WTC11 (cell line): ENCODE measurements at regions not wholly inside any gene's neighbourhood (a gene's known extent, or its start where the extent isn't known, plus 50 kb on each side); places are given as distances from the start of the nearest gene placed in this dataset.

Experiments
- ATAC-seq: fragments of 200-7000 bp; cut with Tn5 transposase; 2 replicates; pipeline ENCODE4 v1.10.0; 2021; ENCODE audit warnings: mild to moderate bottlenecking, moderate library complexity
- CTCF ChIA-PET: fragments of 300-600 bp; sonication (Branson Sonifier 250); formaldehyde crosslinking; loops from one replicate; lab custom pipeline; 2021; ENCODE audit warnings: antibody characterized with exemption; lab: Charles Lee
- POLR2A ChIA-PET: fragments of 350-600 bp; sonication (Branson Sonifier 250); formaldehyde crosslinking; loops from one replicate; lab custom pipeline; 2021; ENCODE audit warnings: antibody characterized with exemption; lab: Charles Lee
- DNase-seq: peaks from one replicate; pipeline ENCODE4 v3.0.0; 2021; ENCODE audit warnings: low spot score
- H3K27ac Mint-ChIP-seq: 2 replicates; pipeline ENCODE4 v1.8.0; 2021; ENCODE audit warnings: mixed read lengths
- H3K27me3 Mint-ChIP-seq: 2 replicates; pipeline ENCODE4 v1.8.0; 2021; ENCODE audit warnings: low read depth, mild to moderate bottlenecking, moderate library complexity, mixed read lengths
- H3K36me3 Mint-ChIP-seq: 2 replicates; pipeline ENCODE4 v1.8.0; 2021; ENCODE audit warnings: mixed read lengths
- H3K4me1 Mint-ChIP-seq: 2 replicates; pipeline ENCODE4 v1.8.0; 2022; ENCODE audit warnings: mixed read lengths
- H3K4me3 Mint-ChIP-seq: 2 replicates; pipeline ENCODE4 v1.8.0; 2021; ENCODE audit warnings: mild to moderate bottlenecking, moderate library complexity, mixed read lengths
- H3K9me3 Mint-ChIP-seq: 2 replicates; pipeline ENCODE4 v1.8.0; 2021; ENCODE audit warnings: mixed read lengths
- ATF2 ChIP-seq: sonication (generic); formaldehyde crosslinking; IDR thresholded peaks from 2 replicates; pipeline ENCODE4 v1.8.1; 2022; ENCODE audit warnings: low read depth, missing genetic modification reagents, borderline replicate concordance
- ATF6 ChIP-seq: sonication (generic); formaldehyde crosslinking; IDR thresholded peaks from 2 replicates; pipeline ENCODE4 v1.8.1; 2023; ENCODE audit warnings: mild to moderate bottlenecking, missing genetic modification reagents
- CDX4 ChIP-seq: fragments of 250-450 bp; sonication (Bioruptor Pico); IDR thresholded peaks from 2 replicates; pipeline ENCODE4 v1.9.0; 2021; ENCODE audit warnings: moderate library complexity, mild to moderate bottlenecking, inconsistent platforms, borderline replicate concordance
- E2F1 ChIP-seq: sonication (generic); formaldehyde crosslinking; IDR thresholded peaks from 2 replicates; pipeline ENCODE4 v1.8.0; 2022; ENCODE audit warnings: mild to moderate bottlenecking, missing genetic modification reagents
- ESRRA ChIP-seq: sonication (generic); formaldehyde crosslinking; IDR thresholded peaks from 2 replicates; pipeline ENCODE4 v1.8.1; 2022; ENCODE audit warnings: mild to moderate bottlenecking, missing genetic modification reagents, borderline replicate concordance
- FOXJ3 ChIP-seq: sonication (generic); formaldehyde crosslinking; IDR thresholded peaks from 2 replicates; pipeline ENCODE4 v1.9.0; 2021; ENCODE audit warnings: missing genetic modification reagents, mild to moderate bottlenecking, borderline replicate concordance
- FOXP1 ChIP-seq: sonication (generic); formaldehyde crosslinking; IDR thresholded peaks from 2 replicates; pipeline ENCODE4 v1.8.0; 2022; ENCODE audit warnings: missing genetic modification reagents, mild to moderate bottlenecking, moderate library complexity, borderline replicate concordance
- FOXP4 ChIP-seq: sonication (generic); formaldehyde crosslinking; IDR thresholded peaks from 2 replicates; pipeline ENCODE4 v1.8.0; 2022; ENCODE audit warnings: mild to moderate bottlenecking, missing genetic modification reagents
- GABPB1 ChIP-seq: sonication (generic); formaldehyde crosslinking; IDR thresholded peaks from 2 replicates; pipeline ENCODE4 v1.8.1; 2023; ENCODE audit warnings: mild to moderate bottlenecking, missing genetic modification reagents
- MLX ChIP-seq: sonication (generic); formaldehyde crosslinking; IDR thresholded peaks from 2 replicates; pipeline ENCODE4 v1.8.1; 2023; ENCODE audit warnings: mild to moderate bottlenecking, missing genetic modification reagents, moderate library complexity
- NFYB ChIP-seq: sonication (generic); formaldehyde crosslinking; conservative IDR thresholded peaks from 2 replicates; pipeline ENCODE4 v1.8.0; 2022; ENCODE audit warnings: low read depth, missing genetic modification reagents
- NR2C2 ChIP-seq: sonication (generic); formaldehyde crosslinking; IDR thresholded peaks from 2 replicates; pipeline ENCODE4 v1.8.0; 2022; ENCODE audit warnings: mild to moderate bottlenecking, missing genetic modification reagents
- PRDM15 ChIP-seq: sonication (generic); formaldehyde crosslinking; IDR thresholded peaks from 2 replicates; pipeline ENCODE4 v1.8.0; 2022; ENCODE audit warnings: missing genetic modification reagents
- STAT6 ChIP-seq: sonication (generic); formaldehyde crosslinking; conservative IDR thresholded peaks from 2 replicates; pipeline ENCODE4 v1.8.1; 2023; ENCODE audit warnings: mild to moderate bottlenecking, low read depth, missing genetic modification reagents, moderate library complexity
- TCF7 ChIP-seq: sonication (generic); formaldehyde crosslinking; IDR thresholded peaks from 2 replicates; pipeline ENCODE4 v1.8.0; 2022; ENCODE audit warnings: mild to moderate bottlenecking, low read depth, missing genetic modification reagents, moderate library complexity
- TEAD1 ChIP-seq: sonication (generic); formaldehyde crosslinking; IDR thresholded peaks from 2 replicates; pipeline ENCODE4 v1.8.0; 2022; ENCODE audit warnings: mild to moderate bottlenecking, missing genetic modification reagents
- ZMAT4 ChIP-seq: fragments of 250-450 bp; sonication (Bioruptor Pico); IDR thresholded peaks from 2 replicates; pipeline ENCODE4 v1.9.0; 2021; ENCODE audit warnings: mild to moderate bottlenecking
- ZNF232 ChIP-seq: sonication (generic); formaldehyde crosslinking; IDR thresholded peaks from 2 replicates; pipeline ENCODE4 v1.8.0; 2022; ENCODE audit warnings: mild to moderate bottlenecking, missing genetic modification reagents
- ZNF416 ChIP-seq: fragments of 250-450 bp; sonication (Bioruptor Pico); IDR thresholded peaks from 2 replicates; pipeline ENCODE4 v1.9.0; 2021; ENCODE audit warnings: mild to moderate bottlenecking, inconsistent platforms

- TF ChIP-seq PRDM15 (CRISPR knock-in tag) = no peak
Observed at GRCh38 chr15:37720267-37720666, 214.2 kb upstream of the TMCO5A start (continued).

- no peaks in the 10 kb centered on the region for H3K27me3 Mint-ChIP-seq
- no peak overlapping the region for H3K4me3 Mint-ChIP-seq
Observed at GRCh38 chr15:37731146-37731746, 203.2 kb upstream of the TMCO5A start.

More at GRCh38 chr15:37731146-37731746, 203.2 kb upstream of the TMCO5A start:
- DNase-seq (no peak), ATAC-seq (no peak)
- TF ChIP-seq TEAD1 (CRISPR knock-in tag) (no peak), STAT6 (no peak), ESRRA (CRISPR knock-in tag) (no peak), ZNF416 (CRISPR knock-in tag) (no peak), MLX (CRISPR knock-in tag) (no peak), TCF7 (CRISPR knock-in tag) (no peak), CDX4 (CRISPR knock-in tag) (no peak), ZMAT4 (CRISPR knock-in tag) (no peak), GABPB1 (CRISPR knock-in tag) (no peak), NFYB (CRISPR knock-in tag) (no peak), FOXP4 (CRISPR knock-in tag) (no peak), E2F1 (CRISPR knock-in tag) (no peak), NR2C2 (CRISPR knock-in tag) (no peak), ATF6 (CRISPR knock-in tag) (no peak), FOXJ3 (CRISPR knock-in tag) (no peak), ZNF232 (no peak), ATF2 (CRISPR knock-in tag) (no peak), FOXP1 (CRISPR knock-in tag) (no peak)
- ChIA-PET POLR2A (no interaction called here), CTCF (interaction anchor here (0.7 to 2.6 kb wide), 3 partner anchors 33 to 149 kb away, joined by 5 to 13 read pairs (median 6); no protein-coding TSS in a partner anchor)
- Mint-ChIP-seq H3K27ac (no peak overlapping the region), H3K36me3 (no peaks in the 10 kb centered on the region), H3K9me3 (no peaks in the 10 kb centered on the region), H3K4me1 (no peaks in the 10 kb centered on the region)
